ENCODE measurements at regions not wholly inside any gene's neighbourhood (a gene's known extent, or its start where the extent isn't known, plus 50 kb on each side); places are given as distances from the start of the nearest gene placed in this dataset.

DNA sequence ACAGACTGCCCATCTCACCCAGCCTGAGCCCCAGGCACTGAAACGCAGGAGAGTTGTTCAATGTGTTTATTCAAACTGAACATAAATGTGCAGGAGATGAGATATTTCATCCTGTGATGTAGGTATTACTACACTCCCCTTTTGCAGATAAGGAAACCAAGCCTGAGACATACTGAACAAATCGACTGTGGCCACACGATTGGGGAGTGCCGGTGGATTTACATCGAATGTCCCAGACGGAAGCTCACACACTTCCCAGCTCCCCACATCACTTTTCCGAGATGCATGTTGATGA lies 94.8 kb upstream of the ALKAL2 start (continued):
- TF ChIP-seq, protein P1, sequence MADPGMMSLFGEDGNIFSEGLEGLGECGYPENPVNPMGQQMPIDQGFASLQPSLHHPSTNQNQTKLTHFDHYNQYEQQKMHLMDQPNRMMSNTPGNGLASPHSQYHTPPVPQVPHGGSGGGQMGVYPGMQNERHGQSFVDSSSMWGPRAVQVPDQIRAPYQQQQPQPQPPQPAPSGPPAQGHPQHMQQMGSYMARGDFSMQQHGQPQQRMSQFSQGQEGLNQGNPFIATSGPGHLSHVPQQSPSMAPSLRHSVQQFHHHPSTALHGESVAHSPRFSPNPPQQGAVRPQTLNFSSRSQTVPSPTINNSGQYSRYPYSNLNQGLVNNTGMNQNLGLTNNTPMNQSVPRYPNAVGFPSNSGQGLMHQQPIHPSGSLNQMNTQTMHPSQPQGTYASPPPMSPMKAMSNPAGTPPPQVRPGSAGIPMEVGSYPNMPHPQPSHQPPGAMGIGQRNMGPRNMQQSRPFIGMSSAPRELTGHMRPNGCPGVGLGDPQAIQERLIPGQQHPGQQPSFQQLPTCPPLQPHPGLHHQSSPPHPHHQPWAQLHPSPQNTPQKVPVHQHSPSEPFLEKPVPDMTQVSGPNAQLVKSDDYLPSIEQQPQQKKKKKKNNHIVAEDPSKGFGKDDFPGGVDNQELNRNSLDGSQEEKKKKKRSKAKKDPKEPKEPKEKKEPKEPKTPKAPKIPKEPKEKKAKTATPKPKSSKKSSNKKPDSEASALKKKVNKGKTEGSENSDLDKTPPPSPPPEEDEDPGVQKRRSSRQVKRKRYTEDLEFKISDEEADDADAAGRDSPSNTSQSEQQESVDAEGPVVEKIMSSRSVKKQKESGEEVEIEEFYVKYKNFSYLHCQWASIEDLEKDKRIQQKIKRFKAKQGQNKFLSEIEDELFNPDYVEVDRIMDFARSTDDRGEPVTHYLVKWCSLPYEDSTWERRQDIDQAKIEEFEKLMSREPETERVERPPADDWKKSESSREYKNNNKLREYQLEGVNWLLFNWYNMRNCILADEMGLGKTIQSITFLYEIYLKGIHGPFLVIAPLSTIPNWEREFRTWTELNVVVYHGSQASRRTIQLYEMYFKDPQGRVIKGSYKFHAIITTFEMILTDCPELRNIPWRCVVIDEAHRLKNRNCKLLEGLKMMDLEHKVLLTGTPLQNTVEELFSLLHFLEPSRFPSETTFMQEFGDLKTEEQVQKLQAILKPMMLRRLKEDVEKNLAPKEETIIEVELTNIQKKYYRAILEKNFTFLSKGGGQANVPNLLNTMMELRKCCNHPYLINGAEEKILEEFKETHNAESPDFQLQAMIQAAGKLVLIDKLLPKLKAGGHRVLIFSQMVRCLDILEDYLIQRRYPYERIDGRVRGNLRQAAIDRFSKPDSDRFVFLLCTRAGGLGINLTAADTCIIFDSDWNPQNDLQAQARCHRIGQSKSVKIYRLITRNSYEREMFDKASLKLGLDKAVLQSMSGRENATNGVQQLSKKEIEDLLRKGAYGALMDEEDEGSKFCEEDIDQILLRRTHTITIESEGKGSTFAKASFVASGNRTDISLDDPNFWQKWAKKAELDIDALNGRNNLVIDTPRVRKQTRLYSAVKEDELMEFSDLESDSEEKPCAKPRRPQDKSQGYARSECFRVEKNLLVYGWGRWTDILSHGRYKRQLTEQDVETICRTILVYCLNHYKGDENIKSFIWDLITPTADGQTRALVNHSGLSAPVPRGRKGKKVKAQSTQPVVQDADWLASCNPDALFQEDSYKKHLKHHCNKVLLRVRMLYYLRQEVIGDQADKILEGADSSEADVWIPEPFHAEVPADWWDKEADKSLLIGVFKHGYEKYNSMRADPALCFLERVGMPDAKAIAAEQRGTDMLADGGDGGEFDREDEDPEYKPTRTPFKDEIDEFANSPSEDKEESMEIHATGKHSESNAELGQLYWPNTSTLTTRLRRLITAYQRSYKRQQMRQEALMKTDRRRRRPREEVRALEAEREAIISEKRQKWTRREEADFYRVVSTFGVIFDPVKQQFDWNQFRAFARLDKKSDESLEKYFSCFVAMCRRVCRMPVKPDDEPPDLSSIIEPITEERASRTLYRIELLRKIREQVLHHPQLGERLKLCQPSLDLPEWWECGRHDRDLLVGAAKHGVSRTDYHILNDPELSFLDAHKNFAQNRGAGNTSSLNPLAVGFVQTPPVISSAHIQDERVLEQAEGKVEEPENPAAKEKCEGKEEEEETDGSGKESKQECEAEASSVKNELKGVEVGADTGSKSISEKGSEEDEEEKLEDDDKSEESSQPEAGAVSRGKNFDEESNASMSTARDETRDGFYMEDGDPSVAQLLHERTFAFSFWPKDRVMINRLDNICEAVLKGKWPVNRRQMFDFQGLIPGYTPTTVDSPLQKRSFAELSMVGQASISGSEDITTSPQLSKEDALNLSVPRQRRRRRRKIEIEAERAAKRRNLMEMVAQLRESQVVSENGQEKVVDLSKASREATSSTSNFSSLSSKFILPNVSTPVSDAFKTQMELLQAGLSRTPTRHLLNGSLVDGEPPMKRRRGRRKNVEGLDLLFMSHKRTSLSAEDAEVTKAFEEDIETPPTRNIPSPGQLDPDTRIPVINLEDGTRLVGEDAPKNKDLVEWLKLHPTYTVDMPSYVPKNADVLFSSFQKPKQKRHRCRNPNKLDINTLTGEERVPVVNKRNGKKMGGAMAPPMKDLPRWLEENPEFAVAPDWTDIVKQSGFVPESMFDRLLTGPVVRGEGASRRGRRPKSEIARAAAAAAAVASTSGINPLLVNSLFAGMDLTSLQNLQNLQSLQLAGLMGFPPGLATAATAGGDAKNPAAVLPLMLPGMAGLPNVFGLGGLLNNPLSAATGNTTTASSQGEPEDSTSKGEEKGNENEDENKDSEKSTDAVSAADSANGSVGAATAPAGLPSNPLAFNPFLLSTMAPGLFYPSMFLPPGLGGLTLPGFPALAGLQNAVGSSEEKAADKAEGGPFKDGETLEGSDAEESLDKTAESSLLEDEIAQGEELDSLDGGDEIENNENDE (IDR thresholded peaks at IDR 0.05; ENCODE audit: insufficient replicate concordance, low read length), result no peak
- no peak for TF ChIP-seq JUN (IDR thresholded peaks at IDR 0.05; ENCODE audit: low read depth, low read length)
- no peak for TF ChIP-seq EGR1 (IDR thresholded peaks at IDR 0.05; ENCODE audit: borderline replicate concordance, low read depth, low read length)
- no peak for TF ChIP-seq SAP30 (IDR thresholded peaks at IDR 0.05; ENCODE audit: insufficient read depth, insufficient replicate concordance, low read length)
